Epithelial cell of proximal tubule (primary cell): ENCODE measurements at regions not wholly inside any gene's neighbourhood (a gene's known extent, or its start where the extent isn't known, plus 50 kb on each side); places are given as distances from the start of the nearest gene placed in this dataset.

ENCODE experiments used
- DNase-seq: peaks from one replicate; pipeline ENCODE4 v3.0.0-alpha.2; 2011; ENCODE audit warnings: low read depth
- H3K4me3 ChIP-seq: 2 replicates; pipeline ENCODE4 v1.5.1; 2011; ENCODE audit warnings: low read depth, mild to moderate bottlenecking, low read length
- TF ChIP-seq, protein P1 (sequence below): conservative IDR thresholded peaks from 2 replicates; pipeline ENCODE4 v1.5.1; 2012; ENCODE audit warnings: low read depth, mild to moderate bottlenecking, low read length

DNA sequence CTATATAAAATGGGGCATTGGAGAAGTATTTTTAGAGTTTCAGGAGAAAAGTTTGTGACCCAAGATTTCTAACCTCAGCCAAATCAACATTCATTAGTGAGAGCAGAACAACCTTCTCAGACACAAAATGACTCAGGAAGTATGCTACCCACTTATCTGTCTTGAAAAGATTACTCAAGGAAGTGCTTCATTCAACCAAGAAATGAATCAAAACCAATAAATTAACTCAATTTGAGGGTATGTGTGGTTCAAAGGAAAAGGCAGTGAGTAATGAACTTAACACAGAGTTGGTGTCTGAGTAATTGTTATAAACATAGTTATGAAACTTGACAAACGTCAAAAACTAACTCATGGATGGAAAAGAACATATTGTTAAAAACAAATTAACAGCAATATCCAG, 227.6 kb downstream of the HAO1 start:
- DNase-seq = no peak
- H3K4me3 ChIP-seq = no peak overlapping the region
- TF ChIP-seq, protein P1, sequence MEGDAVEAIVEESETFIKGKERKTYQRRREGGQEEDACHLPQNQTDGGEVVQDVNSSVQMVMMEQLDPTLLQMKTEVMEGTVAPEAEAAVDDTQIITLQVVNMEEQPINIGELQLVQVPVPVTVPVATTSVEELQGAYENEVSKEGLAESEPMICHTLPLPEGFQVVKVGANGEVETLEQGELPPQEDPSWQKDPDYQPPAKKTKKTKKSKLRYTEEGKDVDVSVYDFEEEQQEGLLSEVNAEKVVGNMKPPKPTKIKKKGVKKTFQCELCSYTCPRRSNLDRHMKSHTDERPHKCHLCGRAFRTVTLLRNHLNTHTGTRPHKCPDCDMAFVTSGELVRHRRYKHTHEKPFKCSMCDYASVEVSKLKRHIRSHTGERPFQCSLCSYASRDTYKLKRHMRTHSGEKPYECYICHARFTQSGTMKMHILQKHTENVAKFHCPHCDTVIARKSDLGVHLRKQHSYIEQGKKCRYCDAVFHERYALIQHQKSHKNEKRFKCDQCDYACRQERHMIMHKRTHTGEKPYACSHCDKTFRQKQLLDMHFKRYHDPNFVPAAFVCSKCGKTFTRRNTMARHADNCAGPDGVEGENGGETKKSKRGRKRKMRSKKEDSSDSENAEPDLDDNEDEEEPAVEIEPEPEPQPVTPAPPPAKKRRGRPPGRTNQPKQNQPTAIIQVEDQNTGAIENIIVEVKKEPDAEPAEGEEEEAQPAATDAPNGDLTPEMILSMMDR = no peak

DNA sequence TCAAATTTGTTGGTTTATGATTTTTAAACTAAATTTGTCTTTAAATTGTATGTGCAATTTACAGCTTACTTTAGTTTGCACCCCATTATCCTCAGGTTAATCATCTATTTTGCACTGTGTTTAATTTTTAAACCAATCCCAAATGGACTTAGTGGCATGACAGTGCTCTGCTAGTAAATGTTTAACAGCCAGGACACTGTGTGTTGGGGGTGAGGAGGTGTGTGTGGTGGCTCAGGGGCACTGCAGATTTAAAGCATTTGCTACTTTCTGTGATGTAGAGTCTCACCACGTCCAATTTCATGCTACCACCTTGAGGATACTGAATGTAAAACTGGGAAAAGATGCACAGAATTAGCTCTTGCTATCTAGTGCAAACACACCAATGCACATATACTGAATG, 225.7 kb downstream of the HAO1 start:
- no peak overlapping the region for H3K4me3 ChIP-seq
- TF ChIP-seq, protein P1 = no peak
- no peak for DNase-seq

DNA sequence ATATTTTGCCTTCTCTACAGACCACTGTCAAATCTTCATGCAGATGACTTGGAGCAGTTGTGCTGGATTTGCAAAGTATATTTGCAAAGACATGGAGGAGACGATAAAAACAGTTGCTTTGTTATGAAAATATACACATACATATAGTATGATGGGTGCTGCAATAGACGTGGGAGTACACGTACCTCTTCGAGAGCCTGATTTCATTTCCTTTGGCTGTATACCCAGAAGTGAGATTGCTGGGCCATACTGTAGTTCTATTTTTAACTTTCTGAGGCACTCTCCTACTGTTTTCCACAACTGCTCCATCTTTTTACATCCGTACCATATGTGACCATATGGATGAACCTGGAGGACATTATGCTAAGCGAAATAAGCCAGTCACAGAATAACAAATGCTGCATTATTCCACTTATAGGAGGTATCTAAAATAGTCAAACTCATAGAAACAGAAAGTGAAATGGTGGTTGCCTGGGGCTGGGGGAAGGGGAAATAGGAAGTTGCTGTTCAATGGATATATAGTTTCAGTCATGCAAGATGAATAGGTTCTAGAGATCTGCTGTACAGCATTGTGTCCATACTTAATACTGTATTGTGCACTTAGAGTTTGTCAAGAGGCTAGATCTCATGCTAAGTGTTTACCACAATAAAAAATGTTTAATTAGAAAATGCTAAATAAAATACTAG, 223.8 kb downstream of the HAO1 start:
- no peak overlapping the region for H3K4me3 ChIP-seq
- no peak for DNase-seq
- TF ChIP-seq, protein P1 = no peak

DNA sequence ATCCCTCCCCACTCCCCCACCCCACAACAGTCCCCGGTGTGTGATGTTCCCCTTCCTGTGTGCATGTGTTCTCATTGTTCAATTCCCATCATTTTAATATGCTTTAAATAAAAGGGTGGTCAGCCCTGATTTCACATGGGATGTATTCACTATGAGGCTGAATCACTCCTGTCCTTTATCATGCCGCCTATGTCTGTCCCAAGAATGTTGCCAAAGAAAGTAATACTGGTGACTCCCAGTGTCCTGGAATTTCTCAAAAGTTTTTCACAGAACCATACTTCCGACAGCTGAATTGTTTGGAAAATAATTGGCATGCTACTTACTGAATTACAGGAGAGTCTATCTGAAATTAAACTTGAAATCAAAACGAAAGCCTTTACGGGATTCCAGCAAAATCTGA, 217.7 kb downstream of the HAO1 start:
- TF ChIP-seq, protein P1 = no peak
- H3K4me3 ChIP-seq = no peak overlapping the region
- no peak for DNase-seq

DNA sequence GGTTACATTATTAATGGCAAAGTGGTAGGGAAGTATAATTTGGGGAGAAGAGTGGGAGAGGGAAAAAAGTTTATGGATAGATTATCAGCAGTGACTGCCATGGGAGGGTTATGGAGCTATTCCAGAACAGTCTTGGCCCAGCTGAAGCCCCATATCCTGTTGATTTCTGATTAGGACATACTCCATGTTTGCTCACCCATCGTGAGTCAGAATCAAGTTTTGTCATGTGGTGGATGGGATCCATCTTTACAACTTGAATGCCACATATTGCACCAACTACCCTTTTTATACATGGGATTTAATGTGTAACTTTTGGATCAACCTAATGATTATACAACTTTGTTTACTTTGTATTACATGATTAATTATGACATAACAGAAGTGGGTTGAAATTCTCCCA, 217.0 kb downstream of the HAO1 start:
- DNase-seq = no peak
- TF ChIP-seq, protein P1 = no peak
- no peak overlapping the region for H3K4me3 ChIP-seq

DNA sequence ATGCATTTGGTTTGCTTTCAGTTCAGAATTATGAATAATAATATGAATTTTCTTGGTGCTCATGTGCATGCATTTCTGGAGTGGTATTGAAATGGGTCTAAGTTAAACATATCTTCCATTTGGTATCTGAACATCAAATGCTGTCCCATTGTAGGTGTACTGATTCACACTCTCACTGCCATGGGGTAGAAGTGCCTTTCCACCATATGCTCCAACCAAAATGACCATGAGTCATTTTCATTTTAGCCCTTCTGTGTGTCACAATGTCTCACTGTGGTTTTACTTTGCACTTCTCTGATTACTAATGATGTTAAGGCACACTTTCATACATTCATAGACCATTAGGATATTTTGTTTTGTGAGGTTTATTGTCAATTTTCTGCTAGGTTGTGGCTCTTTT, 211.9 kb downstream of the HAO1 start:
- H3K4me3 ChIP-seq = no peak overlapping the region
- DNase-seq = no peak
- TF ChIP-seq, protein P1 = no peak

DNA sequence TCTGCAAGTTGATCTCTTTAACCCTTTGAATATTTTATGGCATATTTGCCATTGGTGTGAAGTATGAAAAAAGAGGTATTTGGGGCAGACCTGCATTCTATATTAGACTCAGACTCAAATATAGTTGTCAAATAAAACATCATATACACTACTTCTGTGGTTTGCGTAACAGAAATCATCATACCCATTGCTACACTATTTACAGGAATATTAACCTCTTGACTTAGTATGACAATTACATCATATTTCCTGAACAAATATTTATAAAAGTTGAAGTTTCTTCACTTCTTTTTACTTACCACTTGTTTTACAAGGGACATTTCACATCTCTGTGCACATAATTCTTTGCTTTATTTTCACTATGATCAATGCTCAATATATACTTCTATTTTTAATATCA, 206.0 kb downstream of the HAO1 start:
- no peak overlapping the region for H3K4me3 ChIP-seq
- TF ChIP-seq, protein P1 = no peak
- DNase-seq = no peak
